ENCODE measurements at regions not wholly inside any gene's neighbourhood (a gene's known extent, or its start where the extent isn't known, plus 50 kb on each side); places are given as distances from the start of the nearest gene placed in this dataset.

- TF ChIP-seq CTCF (IDR thresholded peaks at IDR 0.05) (no peak), POLR2A (IDR thresholded peaks at IDR 0.05) (no peak)
Observed at GRCh38 chr20:11083841-11084240, 410.0 kb upstream of the JAG1 start.
